Lower leg skin (tissue), 4 donors: ENCODE measurements at regions not wholly inside any gene's neighbourhood (a gene's known extent, or its start where the extent isn't known, plus 50 kb on each side); places are given as distances from the start of the nearest gene placed in this dataset.
"Not testable (repeated sequence)": the region's sequence is repeated elsewhere in the genome, so short reads cannot be mapped to it uniquely, and the experiment has no call there.

Experiments
- DNase-seq, 2 donors: peaks; one replicate each; pipeline ENCODE4 v3.0.0-alpha.2; 2019; ENCODE audit warnings: low spot score in 2 of 2
- H3K4me3 ChIP-seq: fragments of 200-600 bp; sonication (generic); 2 replicates; pipeline ENCODE4 v1.5.1; 2017; ENCODE audit warnings: mild to moderate bottlenecking, low read depth; ENCODE audit not compliant: poor library complexity, severe bottlenecking
- CTCF ChIP-seq, 3 donors: fragments of 450-650 bp; IDR thresholded peaks; one replicate each; pipeline ENCODE4 v1.5.1; 2016; ENCODE audit warnings: antibody characterized with exemption in 3 of 3, mild to moderate bottlenecking in 3 of 3, moderate library complexity in 2 of 3
- POLR2A ChIP-seq, 2 donors: fragments of 450-650 bp; IDR thresholded peaks; one replicate each; pipeline ENCODE4 v1.6.1; 2016 to 2017; ENCODE audit warnings: antibody characterized with exemption in 2 of 2, mild to moderate bottlenecking in 1 of 2, moderate library complexity in 1 of 2
- WGBS, 2 donors: methylation state at CpG; one replicate each; pipeline ENCODE4 v1.1.5; 2018; 5-methylcytosine and 5-hydroxymethylcytosine counted together
- intact Hi-C: fragments of 100-400 bp; cut with DNase I; formaldehyde crosslinking; loops from one replicate; pipeline ENCODE4 v1.15.0; 2023; ENCODE audit warnings: low total_unique reads

GRCh38 chrX:44785652-44786051, 58.2 kb upstream of the DUSP21 start:
- intact Hi-C loops, result no loop called here
- no peak for TF ChIP-seq CTCF (IDR thresholded peaks at IDR 0.05)
- no peak for TF ChIP-seq POLR2A (IDR thresholded peaks at IDR 0.05)
- no peak overlapping the region for H3K4me3 ChIP-seq
- no peak for DNase-seq
- 75 to 79% methylated on average over 5 of the region's 5 CpGs for WGBS, 2 donors

GRCh38 chrX:44784241-44784640, 59.6 kb upstream of the DUSP21 start:
- 27 to 30% methylated on average over 2 of the region's 2 CpGs for WGBS, 2 donors
- intact Hi-C loops, result no loop called here
- TF ChIP-seq POLR2A (IDR thresholded peaks at IDR 0.05) (no peak), CTCF (IDR thresholded peaks at IDR 0.05) (no peak)
- H3K4me3 ChIP-seq, result no peak overlapping the region
- no peak for DNase-seq

GRCh38 chrX:44778254-44778653, 65.6 kb upstream of the DUSP21 start:
- DNase-seq, result no peak
- intact Hi-C loops, result no loop called here
- no peak overlapping the region for H3K4me3 ChIP-seq
- 92 to 94% methylated on average over 7 of the region's 7 CpGs for WGBS, 2 donors
- TF ChIP-seq POLR2A (IDR thresholded peaks at IDR 0.05), result no peak
- no peak for TF ChIP-seq CTCF (IDR thresholded peaks at IDR 0.05)

- no peak for DNase-seq
- no peak for TF ChIP-seq CTCF (IDR thresholded peaks at IDR 0.05)
- TF ChIP-seq POLR2A (IDR thresholded peaks at IDR 0.05), result no peak
- H3K4me3 ChIP-seq, result no peak overlapping the region
- intact Hi-C loops, result no loop called here
- 83 to 88% methylated on average over 6 of the region's 6 CpGs for WGBS, 2 donors
These were observed 68.1 kb upstream of the DUSP21 start for GRCh38 chrX:44775726-44776125.

- DNase-seq, H3K4me3 ChIP-seq, intact Hi-C loops: not testable (repeated sequence)
- 45 to 64% methylated on average over 10 of the region's 10 CpGs for WGBS, 2 donors
These were observed 69.8 kb upstream of the DUSP21 start for GRCh38 chrX:44774066-44774465.

GRCh38 chrX:44770121-44770520, 73.7 kb upstream of the DUSP21 start:
- TF ChIP-seq POLR2A (IDR thresholded peaks at IDR 0.05) (no peak), CTCF (IDR thresholded peaks at IDR 0.05) (no peak)
- intact Hi-C loops, result no loop called here
- 28 to 33% methylated on average over 2 of the region's 2 CpGs for WGBS, 2 donors
- H3K4me3 ChIP-seq, result no peak overlapping the region
- no peak for DNase-seq
